22Rv1 (cell line): ENCODE measurements at regions not wholly inside any gene's neighbourhood (a gene's known extent, or its start where the extent isn't known, plus 50 kb on each side); places are given as distances from the start of the nearest gene placed in this dataset.

ENCODE experiments used
- ZFX ChIP-seq: fragments of 450-650 bp; IDR thresholded peaks from 2 replicates; pipeline ENCODE4 v1.6.1; 2017; ENCODE audit warnings: antibody characterized with exemption, borderline replicate concordance
- TF ChIP-seq, protein P1 (sequence below): fragments of 450-650 bp; IDR thresholded peaks from 2 replicates; pipeline ENCODE4 v1.5.1; 2017; ENCODE audit warnings: mild to moderate bottlenecking

DNA sequence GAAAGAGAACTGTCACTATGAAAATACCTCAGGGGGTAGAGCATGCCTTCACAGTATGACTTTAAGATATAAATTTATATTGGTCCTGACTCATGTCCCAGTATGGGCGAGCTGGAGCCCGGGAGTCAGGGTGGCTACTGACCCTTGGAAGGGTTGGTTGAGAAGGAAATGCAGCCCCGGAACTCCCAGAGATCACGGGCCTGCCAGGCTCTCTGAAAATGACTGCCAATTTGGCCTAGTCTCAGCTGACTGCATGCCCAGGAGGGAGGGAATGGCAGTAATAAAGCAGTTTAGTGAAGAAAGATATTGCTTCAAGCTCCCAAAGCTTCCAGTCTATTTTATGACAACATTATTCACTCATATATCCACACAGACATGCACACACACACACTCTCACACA is 299.0 kb downstream of the NR2F2 start:
- TF ChIP-seq, protein P1, sequence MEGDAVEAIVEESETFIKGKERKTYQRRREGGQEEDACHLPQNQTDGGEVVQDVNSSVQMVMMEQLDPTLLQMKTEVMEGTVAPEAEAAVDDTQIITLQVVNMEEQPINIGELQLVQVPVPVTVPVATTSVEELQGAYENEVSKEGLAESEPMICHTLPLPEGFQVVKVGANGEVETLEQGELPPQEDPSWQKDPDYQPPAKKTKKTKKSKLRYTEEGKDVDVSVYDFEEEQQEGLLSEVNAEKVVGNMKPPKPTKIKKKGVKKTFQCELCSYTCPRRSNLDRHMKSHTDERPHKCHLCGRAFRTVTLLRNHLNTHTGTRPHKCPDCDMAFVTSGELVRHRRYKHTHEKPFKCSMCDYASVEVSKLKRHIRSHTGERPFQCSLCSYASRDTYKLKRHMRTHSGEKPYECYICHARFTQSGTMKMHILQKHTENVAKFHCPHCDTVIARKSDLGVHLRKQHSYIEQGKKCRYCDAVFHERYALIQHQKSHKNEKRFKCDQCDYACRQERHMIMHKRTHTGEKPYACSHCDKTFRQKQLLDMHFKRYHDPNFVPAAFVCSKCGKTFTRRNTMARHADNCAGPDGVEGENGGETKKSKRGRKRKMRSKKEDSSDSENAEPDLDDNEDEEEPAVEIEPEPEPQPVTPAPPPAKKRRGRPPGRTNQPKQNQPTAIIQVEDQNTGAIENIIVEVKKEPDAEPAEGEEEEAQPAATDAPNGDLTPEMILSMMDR, result no peak
- no peak for TF ChIP-seq ZFX
